ENCODE measurements at regions not wholly inside any gene's neighbourhood (a gene's known extent, or its start where the extent isn't known, plus 50 kb on each side); places are given as distances from the start of the nearest gene placed in this dataset.

- TF ChIP-seq POLR2A (IDR thresholded peaks at IDR 0.05; ENCODE audit: low read depth, low read length): no peak
- no peak for TF ChIP-seq POLR2AphosphoS5 (IDR thresholded peaks at IDR 0.05; ENCODE audit: low read depth, low read length)
Observed at GRCh38 chr4:67052814-67053675, 492.3 kb downstream of the CENPC start.
